GM18517 (cell line): ENCODE measurements at regions not wholly inside any gene's neighbourhood (a gene's known extent, or its start where the extent isn't known, plus 50 kb on each side); places are given as distances from the start of the nearest gene placed in this dataset.
"Not testable (repeated sequence)": the region's sequence is repeated elsewhere in the genome, so short reads cannot be mapped to it uniquely, and the experiment has no call there.

Source experiments
- ATAC-seq: cut with Tn5 transposase; IDR thresholded peaks from one replicate; pipeline ENCODE4 v1.9.1; 2021; ENCODE audit warnings: mild to moderate bottlenecking, moderate library complexity; ENCODE audit not compliant: unreplicated experiment

GRCh38 chr6:166705069-166705468 lies 78.0 kb upstream of the RPS6KA2 start:
- ATAC-seq = no peak

GRCh38 chr6:166704171-166704570 lies 77.1 kb upstream of the RPS6KA2 start:
- ATAC-seq = no peak

GRCh38 chr6:166703149-166703710 lies 76.2 kb upstream of the RPS6KA2 start:
- ATAC-seq = no peak

- ATAC-seq = not testable (repeated sequence)
Observed at GRCh38 chr6:166701424-166701823, 74.4 kb upstream of the RPS6KA2 start.

- ATAC-seq = not testable (repeated sequence)
Observed at GRCh38 chr6:166700871-166701270, 73.8 kb upstream of the RPS6KA2 start.

GRCh38 chr6:166697113-166697512 lies 70.1 kb upstream of the RPS6KA2 start:
- peak; percentile 55 for ATAC-seq

GRCh38 chr6:166693880-166694279 lies 66.8 kb upstream of the RPS6KA2 start:
- no peak for ATAC-seq

GRCh38 chr6:166692723-166693302 lies 65.8 kb upstream of the RPS6KA2 start:
- no peak for ATAC-seq

- no peak for ATAC-seq
Observed at GRCh38 chr6:166691746-166692145, 64.7 kb upstream of the RPS6KA2 start.

- no peak for ATAC-seq
Observed at GRCh38 chr6:166691199-166691598, 64.1 kb upstream of the RPS6KA2 start.

GRCh38 chr6:166689687-166690086 lies 62.6 kb upstream of the RPS6KA2 start:
- no peak for ATAC-seq

GRCh38 chr6:166688901-166689300 lies 61.9 kb upstream of the RPS6KA2 start:
- no peak for ATAC-seq

GRCh38 chr6:166687879-166688205 lies 60.8 kb upstream of the RPS6KA2 start:
- no peak for ATAC-seq

- no peak for ATAC-seq
Observed at GRCh38 chr6:166687070-166687878, 60.2 kb upstream of the RPS6KA2 start.

GRCh38 chr6:166686317-166686716 lies 59.3 kb upstream of the RPS6KA2 start:
- no peak for ATAC-seq

GRCh38 chr6:166684866-166685265 lies 57.8 kb upstream of the RPS6KA2 start:
- no peak for ATAC-seq

GRCh38 chr6:166684170-166684569 lies 57.1 kb upstream of the RPS6KA2 start:
- no peak for ATAC-seq

- ATAC-seq = no peak
Observed at GRCh38 chr6:166683477-166683876, 56.4 kb upstream of the RPS6KA2 start.

GRCh38 chr6:166679566-166679965 lies 52.5 kb upstream of the RPS6KA2 start:
- ATAC-seq = no peak

- ATAC-seq = no peak
Observed at GRCh38 chr6:166678426-166678825, 51.4 kb upstream of the RPS6KA2 start.

GRCh38 chr6:166677941-166678340 lies 50.9 kb upstream of the RPS6KA2 start:
- ATAC-seq = no peak
